IgD-negative memory B cell (primary cell): ENCODE measurements at regions not wholly inside any gene's neighbourhood (a gene's known extent, or its start where the extent isn't known, plus 50 kb on each side); places are given as distances from the start of the nearest gene placed in this dataset.

ENCODE experiments used
- H3K27ac Mint-ChIP-seq, 3 donors: one replicate each; pipeline ENCODE4 v1.8.0; 2020 to 2022; ENCODE audit warnings: mild to moderate bottlenecking in 3 of 3, mixed read lengths in 3 of 3, moderate library complexity in 1 of 3
- H3K27me3 Mint-ChIP-seq: one replicate; pipeline ENCODE4 v1.8.0; 2021; ENCODE audit warnings: mixed read lengths
- H3K36me3 Mint-ChIP-seq: one replicate; pipeline ENCODE4 v1.8.0; 2020; ENCODE audit warnings: mild to moderate bottlenecking, mixed read lengths
- H3K4me1 Mint-ChIP-seq, 3 donors: one replicate each; pipeline ENCODE4 v1.8.0; 2020 to 2022; ENCODE audit warnings: mixed read lengths in 3 of 3, mild to moderate bottlenecking in 1 of 3
- H3K4me3 Mint-ChIP-seq, 4 donors: one replicate each; pipeline ENCODE4 v1.8.0; 2020 to 2022; ENCODE audit warnings: mild to moderate bottlenecking in 4 of 4, mixed read lengths in 4 of 4, moderate library complexity in 3 of 4
- H3K9me3 Mint-ChIP-seq, 3 donors: one replicate each; pipeline ENCODE4 v1.8.0; 2020 to 2021; ENCODE audit warnings: mixed read lengths in 3 of 3, mild to moderate bottlenecking in 1 of 3

GRCh38 chrX:81996166-81996565, 794.3 kb downstream of the SH3BGRL start:
- H3K4me1 Mint-ChIP-seq, result no peaks in the 10 kb centered on the region
- H3K4me3 Mint-ChIP-seq, result no peak overlapping the region
- no peak overlapping the region for H3K27ac Mint-ChIP-seq
- no peaks in the 10 kb centered on the region for H3K27me3 Mint-ChIP-seq
- no peaks in the 10 kb centered on the region for H3K36me3 Mint-ChIP-seq
- H3K9me3 Mint-ChIP-seq, result peaks cover 3 to 12% (median 8%) of the 10 kb centered on the region in 3 donors

GRCh38 chrX:82029571-82030218, 827.8 kb downstream of the SH3BGRL start:
- H3K36me3 Mint-ChIP-seq, result no peaks in the 10 kb centered on the region
- H3K9me3 Mint-ChIP-seq, result peaks cover 0 to 3% (median 1%) of the 10 kb centered on the region in 3 donors
- no peaks in the 10 kb centered on the region for H3K27me3 Mint-ChIP-seq
- no peaks in the 10 kb centered on the region for H3K4me1 Mint-ChIP-seq
- H3K27ac Mint-ChIP-seq, result peak overlapping the region in 1 of 3 donors; percentile 39
- no peak overlapping the region for H3K4me3 Mint-ChIP-seq

GRCh38 chrX:82031250-82031649, 829.3 kb downstream of the SH3BGRL start:
- Mint-ChIP-seq H3K4me3 (no peak overlapping the region), H3K9me3 (peaks cover 0 to 3% (median 1%) of the 10 kb centered on the region in 3 donors), H3K27ac (no peak overlapping the region), H3K36me3 (no peaks in the 10 kb centered on the region), H3K4me1 (no peaks in the 10 kb centered on the region), H3K27me3 (no peaks in the 10 kb centered on the region)

DNA sequence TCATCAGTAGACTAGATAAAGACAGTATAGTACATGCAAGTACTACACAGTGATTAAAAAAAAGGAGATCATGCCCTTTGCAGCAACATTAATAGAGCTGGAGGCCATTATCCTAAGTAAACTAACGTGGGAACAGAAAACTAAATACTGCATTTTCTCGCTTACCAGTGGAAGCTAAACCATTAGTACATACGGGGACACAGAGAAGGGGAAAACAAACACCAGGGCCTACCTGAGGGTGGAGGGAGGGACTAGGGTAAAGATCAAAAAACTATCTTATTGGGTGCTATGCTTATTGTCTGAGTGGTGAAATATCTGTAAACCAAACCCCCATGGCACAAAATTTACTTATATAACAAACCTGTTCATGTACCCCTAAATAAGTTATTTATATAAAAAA, 836.9 kb downstream of the SH3BGRL start:
- no peak overlapping the region for H3K4me3 Mint-ChIP-seq
- no peaks in the 10 kb centered on the region for H3K4me1 Mint-ChIP-seq
- no peaks in the 10 kb centered on the region for H3K27me3 Mint-ChIP-seq
- H3K9me3 Mint-ChIP-seq, result peaks cover 5 to 7% (median 6%) of the 10 kb centered on the region in 3 donors
- no peak overlapping the region for H3K27ac Mint-ChIP-seq
- H3K36me3 Mint-ChIP-seq, result no peaks in the 10 kb centered on the region

- Mint-ChIP-seq H3K4me1 (no peaks in the 10 kb centered on the region), H3K27me3 (no peaks in the 10 kb centered on the region), H3K9me3 (peaks cover 5 to 7% (median 6%) of the 10 kb centered on the region in 3 donors), H3K27ac (no peak overlapping the region), H3K4me3 (no peak overlapping the region), H3K36me3 (no peaks in the 10 kb centered on the region)
Measured at GRCh38 chrX:82041034-82041433, 839.1 kb downstream of the SH3BGRL start.

DNA sequence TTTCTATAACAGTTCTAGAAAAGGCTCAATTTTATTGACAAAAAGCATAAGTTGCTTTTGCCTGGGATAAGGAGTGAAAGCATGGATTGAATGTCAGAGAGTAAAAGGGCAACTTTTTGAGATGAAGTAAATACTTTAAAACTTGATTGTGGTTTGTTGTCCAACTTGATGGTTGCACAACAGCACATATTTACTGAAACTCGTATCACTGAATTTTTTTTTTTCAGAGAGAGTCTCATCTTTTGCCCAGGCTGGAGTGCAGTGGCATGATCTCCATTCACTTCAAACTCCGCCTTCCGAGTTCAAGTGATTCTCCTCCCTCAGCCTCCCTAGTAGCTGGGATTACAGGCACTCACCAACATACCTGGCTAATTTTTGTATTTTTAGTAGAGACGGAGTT, 856.8 kb downstream of the SH3BGRL start:
- Mint-ChIP-seq H3K36me3 (no peaks in the 10 kb centered on the region), H3K27ac (no peak overlapping the region), H3K27me3 (no peaks in the 10 kb centered on the region), H3K9me3 (peaks cover 0 to 3% (median 2%) of the 10 kb centered on the region in 3 donors), H3K4me1 (no peaks in the 10 kb centered on the region), H3K4me3 (no peak overlapping the region)

DNA sequence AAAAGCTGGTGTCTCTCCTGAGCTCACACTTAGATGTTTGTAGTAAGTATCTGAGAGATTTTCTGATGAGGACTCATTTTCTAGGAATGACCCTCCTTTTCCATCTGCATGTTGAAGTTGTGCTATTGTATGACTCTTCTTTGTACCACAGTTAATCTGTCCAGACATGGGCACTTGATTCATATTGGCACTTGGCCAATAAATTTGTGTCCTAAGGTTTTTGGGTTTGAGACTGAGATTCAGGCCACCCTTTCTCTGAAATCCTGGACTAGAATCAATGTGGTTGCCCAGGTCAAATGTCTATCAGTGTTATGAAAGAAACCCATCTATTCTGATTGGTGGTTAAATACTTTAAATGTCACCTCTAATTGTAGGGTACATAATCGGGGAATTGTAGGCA, 869.0 kb downstream of the SH3BGRL start:
- Mint-ChIP-seq H3K4me1 (no peaks in the 10 kb centered on the region), H3K9me3 (peaks cover 0 to 1% (median 0%) of the 10 kb centered on the region in 3 donors), H3K4me3 (no peak overlapping the region), H3K27ac (no peak overlapping the region), H3K36me3 (no peaks in the 10 kb centered on the region), H3K27me3 (no peaks in the 10 kb centered on the region)

DNA sequence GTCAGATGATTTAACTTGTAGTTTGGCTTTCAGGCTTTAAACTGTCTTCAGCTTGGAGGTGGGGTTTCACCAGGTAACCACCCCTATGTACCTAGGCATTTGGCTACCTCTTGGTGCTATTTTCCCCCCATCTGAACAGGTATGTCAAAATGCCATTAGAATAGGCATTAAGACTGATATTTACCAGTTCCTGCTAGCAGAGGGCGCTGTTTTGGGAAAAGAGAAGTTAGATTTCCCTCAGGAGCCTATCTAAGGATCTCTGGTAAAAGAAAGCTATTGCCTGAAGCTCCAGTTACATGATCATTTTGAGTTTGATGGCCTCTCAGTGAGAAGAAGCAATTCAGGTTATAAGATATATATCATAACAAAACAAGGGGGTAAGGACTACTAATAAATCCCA, 879.1 kb downstream of the SH3BGRL start:
- no peak overlapping the region for H3K27ac Mint-ChIP-seq
- H3K4me3 Mint-ChIP-seq, result no peak overlapping the region
- no peaks in the 10 kb centered on the region for H3K27me3 Mint-ChIP-seq
- no peaks in the 10 kb centered on the region for H3K4me1 Mint-ChIP-seq
- H3K9me3 Mint-ChIP-seq, result peaks cover 0 to 4% (median 0%) of the 10 kb centered on the region in 3 donors
- H3K36me3 Mint-ChIP-seq, result no peaks in the 10 kb centered on the region

DNA sequence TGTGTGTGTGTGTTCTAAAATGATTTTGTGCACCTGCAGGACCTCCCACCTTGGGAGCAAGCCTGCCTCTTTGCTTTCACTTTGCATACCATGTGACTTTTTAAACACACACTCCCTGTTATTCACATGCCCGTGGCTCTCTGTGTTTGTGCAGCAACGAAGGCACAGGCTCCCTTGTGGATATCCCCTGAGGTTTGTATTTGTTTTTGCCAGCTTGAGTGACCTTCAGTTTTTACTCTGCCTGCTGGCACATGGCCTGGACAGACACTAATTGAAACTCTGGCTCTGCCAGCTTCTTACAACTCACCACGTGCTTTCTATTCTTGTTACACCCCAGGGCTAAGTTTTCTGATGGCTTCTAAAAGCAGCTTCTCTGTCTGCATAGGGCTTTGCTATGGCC, 885.8 kb downstream of the SH3BGRL start:
- no peak overlapping the region for H3K4me3 Mint-ChIP-seq
- no peaks in the 10 kb centered on the region for H3K36me3 Mint-ChIP-seq
- H3K27ac Mint-ChIP-seq, result no peak overlapping the region
- H3K4me1 Mint-ChIP-seq, result no peaks in the 10 kb centered on the region
- no peaks in the 10 kb centered on the region for H3K27me3 Mint-ChIP-seq
- H3K9me3 Mint-ChIP-seq, result peaks cover 0 to 11% (median 3%) of the 10 kb centered on the region in 3 donors

- Mint-ChIP-seq H3K27me3 (no peaks in the 10 kb centered on the region), H3K9me3 (peaks cover 0 to 3% (median 1%) of the 10 kb centered on the region in 3 donors), H3K36me3 (no peaks in the 10 kb centered on the region), H3K4me1 (no peaks in the 10 kb centered on the region), H3K27ac (no peak overlapping the region), H3K4me3 (no peak overlapping the region)
Measured at GRCh38 chrX:82092307-82092706, 890.4 kb downstream of the SH3BGRL start.

GRCh38 chrX:82125103-82125502, 923.2 kb downstream of the SH3BGRL start:
- Mint-ChIP-seq H3K4me3 (no peak overlapping the region), H3K9me3 (no peaks in the 10 kb centered on the region), H3K36me3 (no peaks in the 10 kb centered on the region)

DNA sequence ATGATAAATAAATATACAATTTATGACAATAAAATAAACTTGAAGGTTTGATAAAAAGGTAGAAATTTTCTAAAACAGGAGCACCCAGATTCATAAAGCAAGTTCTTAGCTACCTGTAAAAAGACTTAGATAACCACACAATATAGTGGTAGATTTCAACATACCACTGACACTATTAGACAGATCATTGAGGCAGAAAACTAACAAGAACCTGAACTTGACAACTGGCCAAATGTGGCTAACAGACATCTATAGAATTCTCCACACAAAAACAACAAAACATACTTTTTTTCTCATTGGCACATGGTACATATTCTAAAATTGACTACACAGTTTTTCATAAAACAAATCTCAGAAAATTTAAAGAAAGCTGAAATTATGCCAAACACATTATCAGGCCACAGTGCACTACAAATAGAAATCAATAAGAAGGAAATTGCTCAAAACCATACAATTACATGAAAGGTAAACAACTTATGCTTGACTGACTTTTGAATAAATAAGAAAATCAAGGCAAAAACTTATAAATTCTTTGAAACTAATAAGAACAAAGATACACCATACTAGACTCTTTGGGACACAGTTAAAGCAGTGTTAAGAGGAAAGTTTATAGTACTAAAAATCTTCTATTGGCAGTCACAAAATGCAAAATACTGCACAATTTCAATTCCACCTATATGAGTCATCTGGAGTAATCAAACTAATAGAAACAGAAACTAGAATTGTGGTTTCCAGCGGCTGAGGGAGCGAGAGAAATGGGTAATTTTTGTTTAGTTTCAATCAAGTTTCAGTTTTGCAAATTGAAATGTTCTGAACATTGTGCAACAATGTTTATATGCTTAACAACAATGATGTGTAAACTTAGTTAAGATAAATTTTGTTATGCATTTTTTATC, 925.6 kb downstream of the SH3BGRL start:
- peaks cover 0 to 2% (median 0%) of the 10 kb centered on the region in 3 donors for H3K9me3 Mint-ChIP-seq
- no peak overlapping the region for H3K27ac Mint-ChIP-seq
- H3K27me3 Mint-ChIP-seq, result no peaks in the 10 kb centered on the region
- H3K36me3 Mint-ChIP-seq, result no peaks in the 10 kb centered on the region
- H3K4me3 Mint-ChIP-seq, result no peak overlapping the region
- H3K4me1 Mint-ChIP-seq, result no peaks in the 10 kb centered on the region

More at GRCh38 chrX:82125103-82125502, 923.2 kb downstream of the SH3BGRL start:
- Mint-ChIP-seq H3K27me3 (no peaks in the 10 kb centered on the region), H3K27ac (no peak overlapping the region), H3K4me1 (peaks cover 0 to 2% (median 0%) of the 10 kb centered on the region in 3 donors)

- Mint-ChIP-seq H3K4me3 (no peak overlapping the region), H3K36me3 (no peaks in the 10 kb centered on the region), H3K4me1 (no peaks in the 10 kb centered on the region), H3K9me3 (peaks cover 6 to 22% (median 7%) of the 10 kb centered on the region in 3 donors), H3K27me3 (no peaks in the 10 kb centered on the region), H3K27ac (no peak overlapping the region)
Measured at GRCh38 chrX:82134378-82134777, 932.5 kb downstream of the SH3BGRL start.

DNA sequence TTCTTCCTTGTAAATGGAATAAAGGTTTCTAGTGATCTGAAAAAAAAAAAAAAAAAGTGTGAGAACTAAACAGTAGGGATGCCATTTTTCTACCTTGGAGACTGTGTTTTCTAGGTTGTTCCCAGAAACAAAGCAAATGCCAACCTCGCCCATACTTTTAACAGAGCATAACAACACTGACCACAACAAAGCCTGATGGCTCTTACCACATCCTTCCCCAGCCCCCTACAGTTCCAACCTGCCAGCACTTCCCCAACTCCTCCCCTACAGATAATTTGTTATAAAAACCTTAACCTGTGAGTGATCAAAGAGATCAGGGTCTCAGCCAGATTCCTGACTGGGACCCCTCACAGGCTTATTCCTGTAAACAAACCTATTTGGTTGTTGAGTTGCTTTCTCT, 940.0 kb downstream of the SH3BGRL start:
- H3K9me3 Mint-ChIP-seq, result peaks cover 0 to 1% (median 0%) of the 10 kb centered on the region in 3 donors
- no peaks in the 10 kb centered on the region for H3K4me1 Mint-ChIP-seq
- no peaks in the 10 kb centered on the region for H3K36me3 Mint-ChIP-seq
- no peak overlapping the region for H3K27ac Mint-ChIP-seq
- no peak overlapping the region for H3K4me3 Mint-ChIP-seq
- no peaks in the 10 kb centered on the region for H3K27me3 Mint-ChIP-seq

- no peak overlapping the region for H3K27ac Mint-ChIP-seq
- no peaks in the 10 kb centered on the region for H3K27me3 Mint-ChIP-seq
- no peak overlapping the region for H3K4me3 Mint-ChIP-seq
- peaks cover 5 to 16% (median 7%) of the 10 kb centered on the region in 3 donors for H3K9me3 Mint-ChIP-seq
- H3K4me1 Mint-ChIP-seq, result no peaks in the 10 kb centered on the region
- no peaks in the 10 kb centered on the region for H3K36me3 Mint-ChIP-seq
Measured at GRCh38 chrX:82161195-82161594, 959.3 kb downstream of the SH3BGRL start.
